Suprapubic skin (tissue), 4 donors: ENCODE measurements at regions not wholly inside any gene's neighbourhood (a gene's known extent, or its start where the extent isn't known, plus 50 kb on each side); places are given as distances from the start of the nearest gene placed in this dataset.

Source experiments
- CTCF ChIP-seq, 2 donors: fragments of 200-600 bp in 1 of 2; fragments of 450-650 bp in 1 of 2; sonication (generic) in 1 of 2; IDR thresholded peaks; one replicate each; pipeline ENCODE4 v1.5.1; 2016 to 2019; ENCODE audit warnings: antibody characterized with exemption in 2 of 2, mild to moderate bottlenecking in 1 of 2, moderate library complexity in 1 of 2
- EP300 ChIP-seq: sonication (generic); formaldehyde crosslinking; IDR thresholded peaks from one replicate; pipeline ENCODE4 v1.6.1; 2017; ENCODE audit warnings: antibody characterized with exemption
- POLR2A ChIP-seq, 2 donors: fragments of 450-650 bp; IDR thresholded peaks; one replicate each; pipeline ENCODE4 v1.6.1; 2017; ENCODE audit warnings: antibody characterized with exemption in 2 of 2, mild to moderate bottlenecking in 2 of 2, moderate library complexity in 2 of 2
- POLR2AphosphoS5 ChIP-seq, 3 donors: sonication (generic); formaldehyde crosslinking; IDR thresholded peaks; one replicate each; pipeline ENCODE4 v1.6.1; 2017; ENCODE audit warnings: antibody characterized with exemption in 3 of 3

DNA sequence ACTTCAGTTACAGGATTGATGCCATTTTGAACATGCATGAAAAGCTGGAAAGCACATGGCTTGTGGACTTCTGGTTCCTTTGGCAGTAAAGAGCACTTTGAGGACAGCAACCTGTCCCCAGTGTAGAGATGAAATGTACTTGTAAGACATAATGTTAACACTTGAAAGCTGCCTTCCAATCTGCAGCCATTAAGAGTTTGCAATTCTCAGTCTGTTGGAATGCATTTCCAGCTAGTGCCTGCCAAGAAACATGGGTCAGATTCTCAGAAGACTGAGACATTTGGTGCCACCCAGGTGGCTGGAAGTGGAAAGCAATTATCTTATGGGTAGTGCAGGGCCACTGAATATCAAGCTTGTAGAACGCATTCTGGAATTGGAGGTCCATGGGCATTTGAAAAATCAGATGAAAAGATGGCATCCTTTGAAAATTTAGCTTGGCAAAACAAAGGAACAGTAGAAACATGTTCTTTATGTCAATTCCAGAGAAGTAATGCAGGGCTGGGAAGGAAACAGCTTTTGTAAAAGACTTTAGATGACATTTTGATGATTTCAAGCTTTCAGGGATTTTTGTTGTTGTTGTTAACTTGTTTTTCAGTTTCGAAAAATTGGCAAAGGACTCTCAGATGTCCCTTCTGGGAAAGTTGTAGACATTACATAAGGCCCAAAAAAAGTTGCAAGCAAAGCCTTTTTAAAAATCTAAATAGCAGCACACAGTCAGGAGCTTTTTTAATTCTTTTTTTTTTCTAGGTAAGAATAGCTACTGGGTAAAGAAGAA, 147.0 kb downstream of the ABCA8 start:
- TF ChIP-seq POLR2A (IDR thresholded peaks at IDR 0.05) (no peak), POLR2AphosphoS5 (IDR thresholded peaks at IDR 0.05) (no peak), CTCF (IDR thresholded peaks at IDR 0.05) (no peak), EP300 (no peak)
